ENCODE measurements at regions not wholly inside any gene's neighbourhood (a gene's known extent, or its start where the extent isn't known, plus 50 kb on each side); places are given as distances from the start of the nearest gene placed in this dataset.

DNA sequence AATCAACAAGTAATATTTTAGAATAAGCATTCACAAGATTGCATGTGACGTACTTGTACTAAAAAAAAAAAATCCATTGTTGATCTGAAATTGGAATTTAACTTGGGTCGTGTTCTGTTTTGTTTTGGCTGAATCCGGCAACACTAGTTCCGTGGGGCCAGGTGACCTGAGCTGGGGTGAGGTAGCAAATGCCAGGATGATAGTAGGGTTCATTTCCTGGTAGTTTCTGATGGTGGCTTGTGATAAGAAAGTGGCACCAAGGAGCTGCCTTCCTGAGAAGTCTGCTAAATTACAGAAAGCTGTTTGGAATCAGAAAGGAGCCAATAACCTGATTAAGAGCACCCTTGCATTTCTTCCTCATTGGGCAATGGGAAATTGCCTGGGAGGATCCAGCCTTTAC, 126.4 kb upstream of the DLX2 start:
- no peak overlapping the region for H3K4me3 ChIP-seq (ENCODE audit: low read length in 3 of 3)
- peaks cover 0 to 5% (median under 1%) of the 10 kb centered on the region in 3 donors for H3K4me1 ChIP-seq (ENCODE audit: control insufficient read depth in 3 of 3, insufficient read depth in 3 of 3, low read length in 3 of 3)
- H3K9ac ChIP-seq (ENCODE audit: low read depth in 1 of 3, low read length in 3 of 3), result no peak overlapping the region
- no peak overlapping the region for H3K27ac ChIP-seq (ENCODE audit: low read depth, low read length)
- no peaks in the 10 kb centered on the region for H3K36me3 ChIP-seq (ENCODE audit: control insufficient read depth in 3 of 3, insufficient read depth in 3 of 3, low read length in 3 of 3)
- no peaks in the 10 kb centered on the region for H3K9me3 ChIP-seq (ENCODE audit: control insufficient read depth in 3 of 3, low read length in 3 of 3)
- peaks cover 3 to 9% (median 4%) of the 10 kb centered on the region in 3 donors for H3K27me3 ChIP-seq (ENCODE audit: control insufficient read depth in 3 of 3, insufficient read depth in 3 of 3, low read length in 3 of 3)

DNA sequence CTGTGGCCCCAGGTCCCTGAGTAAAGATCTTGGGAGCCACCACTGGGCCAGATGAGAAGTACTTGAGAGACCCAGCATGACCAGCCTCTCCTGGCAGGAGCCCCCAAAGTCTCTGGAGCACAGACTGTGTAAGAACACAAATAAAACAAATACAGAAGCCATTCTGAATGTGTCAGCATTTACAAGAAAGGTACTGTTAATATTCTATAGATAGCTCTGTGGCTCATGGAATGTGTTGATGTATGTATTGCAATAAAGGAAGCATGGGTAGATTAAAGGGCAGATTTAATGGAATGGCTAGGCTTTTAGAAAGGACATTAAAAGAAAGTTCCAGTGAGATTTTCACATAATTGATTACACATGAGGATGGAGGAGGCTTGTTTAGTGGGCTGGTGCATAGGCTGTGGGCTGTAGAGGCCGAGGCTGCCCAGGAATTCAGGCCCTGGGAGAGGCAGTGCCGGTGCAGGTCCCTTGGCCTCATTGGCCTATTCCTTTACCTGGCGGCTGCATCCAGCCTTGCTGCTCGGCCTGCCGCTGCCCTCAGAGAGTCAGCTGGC, 127.7 kb upstream of the DLX2 start:
- Histone ChIP-seq H3K27me3 (ENCODE audit: control insufficient read depth in 3 of 3, insufficient read depth in 3 of 3, low read length in 3 of 3) (peaks cover 14 to 22% (median 17%) of the 10 kb centered on the region in 3 donors), H3K4me3 (ENCODE audit: low read length in 3 of 3) (no peak overlapping the region), H3K27ac (ENCODE audit: low read depth, low read length) (no peak overlapping the region), H3K9me3 (ENCODE audit: control insufficient read depth in 3 of 3, low read length in 3 of 3) (no peaks in the 10 kb centered on the region), H3K36me3 (ENCODE audit: control insufficient read depth in 3 of 3, insufficient read depth in 3 of 3, low read length in 3 of 3) (no peaks in the 10 kb centered on the region), H3K4me1 (ENCODE audit: control insufficient read depth in 3 of 3, insufficient read depth in 3 of 3, low read length in 3 of 3) (peaks cover 7 to 14% (median 13%) of the 10 kb centered on the region in 3 donors), H3K9ac (ENCODE audit: low read depth in 1 of 3, low read length in 3 of 3) (no peak overlapping the region)

DNA sequence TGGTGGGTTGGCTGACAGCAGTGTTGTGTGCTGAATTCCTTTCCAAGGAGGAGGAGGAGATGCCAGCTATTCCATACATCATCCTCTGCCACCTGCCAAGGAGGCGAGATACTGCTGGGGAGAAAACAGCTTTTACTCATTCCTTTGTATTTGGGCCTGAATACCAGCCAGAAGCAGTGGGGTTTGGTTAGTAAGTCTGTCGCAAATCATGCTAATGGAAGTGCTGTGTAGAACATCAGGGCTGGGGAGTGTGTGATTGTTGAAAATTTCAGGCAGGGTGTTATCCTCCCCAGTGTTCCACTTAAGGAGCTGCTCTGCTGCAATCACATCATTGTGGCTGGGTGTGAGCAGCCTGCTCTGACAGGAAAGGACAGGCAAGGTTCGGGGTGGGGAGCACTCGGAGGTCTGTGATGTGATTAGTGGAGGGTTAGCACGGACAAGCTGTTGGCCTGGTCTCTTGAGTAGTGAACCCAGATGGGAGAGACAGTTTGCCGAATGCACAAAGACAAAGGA, 128.2 kb upstream of the DLX2 start:
- no peak overlapping the region for H3K27ac ChIP-seq (ENCODE audit: low read depth, low read length)

GRCh38 chr2:172231508-172231907, 128.8 kb upstream of the DLX2 start:
- H3K4me3 ChIP-seq (ENCODE audit: low read length in 3 of 3), result no peak overlapping the region
- H3K36me3 ChIP-seq (ENCODE audit: control insufficient read depth in 3 of 3, insufficient read depth in 3 of 3, low read length in 3 of 3), result no peaks in the 10 kb centered on the region
- no peak overlapping the region for H3K9ac ChIP-seq (ENCODE audit: low read depth in 1 of 3, low read length in 3 of 3)
- peak overlapping the region; percentile 54 for H3K27ac ChIP-seq (ENCODE audit: low read depth, low read length)
- peaks cover 23 to 30% (median 25%) of the 10 kb centered on the region in 3 donors for H3K27me3 ChIP-seq (ENCODE audit: control insufficient read depth in 3 of 3, insufficient read depth in 3 of 3, low read length in 3 of 3)
- peaks cover 8 to 19% (median 16%) of the 10 kb centered on the region in 3 donors for H3K4me1 ChIP-seq (ENCODE audit: control insufficient read depth in 3 of 3, insufficient read depth in 3 of 3, low read length in 3 of 3)
- no peaks in the 10 kb centered on the region for H3K9me3 ChIP-seq (ENCODE audit: control insufficient read depth in 3 of 3, low read length in 3 of 3)

More for the DNA sequence above, 128.2 kb upstream of the DLX2 start:
- Histone ChIP-seq H3K36me3 (ENCODE audit: control insufficient read depth in 3 of 3, insufficient read depth in 3 of 3, low read length in 3 of 3) (no peaks in the 10 kb centered on the region), H3K4me3 (ENCODE audit: low read length in 3 of 3) (no peak overlapping the region), H3K9ac (ENCODE audit: low read depth in 1 of 3, low read length in 3 of 3) (no peak overlapping the region), H3K9me3 (ENCODE audit: control insufficient read depth in 3 of 3, low read length in 3 of 3) (no peaks in the 10 kb centered on the region), H3K27me3 (ENCODE audit: control insufficient read depth in 3 of 3, insufficient read depth in 3 of 3, low read length in 3 of 3) (peaks cover 19 to 26% (median 22%) of the 10 kb centered on the region in 3 donors), H3K4me1 (ENCODE audit: control insufficient read depth in 3 of 3, insufficient read depth in 3 of 3, low read length in 3 of 3) (peaks cover 8 to 19% (median 16%) of the 10 kb centered on the region in 3 donors)

DNA sequence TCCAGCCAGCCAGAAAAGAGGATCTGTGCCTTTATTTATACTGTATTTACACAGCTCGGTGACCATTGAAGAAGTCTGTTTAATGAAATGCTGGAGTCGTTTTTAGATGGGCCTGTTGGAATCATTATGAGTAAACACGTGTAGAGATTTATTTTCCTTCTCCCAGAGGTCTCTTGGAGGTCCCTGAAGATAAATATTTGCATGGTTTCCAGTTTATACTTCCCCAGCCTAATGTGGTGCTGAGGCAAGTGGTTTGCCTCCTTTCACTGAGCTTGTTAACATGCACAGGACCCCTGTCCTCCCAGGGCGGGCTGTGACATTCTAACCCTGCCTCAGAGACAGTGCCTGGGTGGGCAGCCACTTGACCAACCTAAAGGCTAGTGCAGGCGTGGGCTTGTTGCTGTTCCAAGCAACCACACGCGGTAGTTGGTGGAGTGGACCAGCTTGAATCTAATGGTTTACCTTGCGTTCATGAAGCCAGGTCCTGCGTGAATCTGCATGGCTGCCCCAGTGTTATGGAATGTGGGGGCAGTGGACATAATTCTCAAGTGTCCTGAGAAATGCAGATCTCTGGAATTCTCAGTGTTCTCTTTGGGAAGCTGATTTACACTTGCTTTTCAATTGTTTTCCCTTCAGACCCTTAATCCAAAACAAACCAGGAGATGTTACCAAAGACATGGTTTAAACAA, 130.2 kb upstream of the DLX2 start:
- H3K4me3 ChIP-seq (ENCODE audit: low read length in 3 of 3), result no peak overlapping the region
- H3K9me3 ChIP-seq (ENCODE audit: control insufficient read depth in 3 of 3, low read length in 3 of 3), result no peaks in the 10 kb centered on the region
- H3K4me1 ChIP-seq (ENCODE audit: control insufficient read depth in 3 of 3, insufficient read depth in 3 of 3, low read length in 3 of 3), result peaks cover 8 to 19% (median 16%) of the 10 kb centered on the region in 3 donors
- H3K27ac ChIP-seq (ENCODE audit: low read depth, low read length), result no peak overlapping the region
- peaks cover 25 to 30% (median 26%) of the 10 kb centered on the region in 3 donors for H3K27me3 ChIP-seq (ENCODE audit: control insufficient read depth in 3 of 3, insufficient read depth in 3 of 3, low read length in 3 of 3)
- no peaks in the 10 kb centered on the region for H3K36me3 ChIP-seq (ENCODE audit: control insufficient read depth in 3 of 3, insufficient read depth in 3 of 3, low read length in 3 of 3)
- no peak overlapping the region for H3K9ac ChIP-seq (ENCODE audit: low read depth in 1 of 3, low read length in 3 of 3)

DNA sequence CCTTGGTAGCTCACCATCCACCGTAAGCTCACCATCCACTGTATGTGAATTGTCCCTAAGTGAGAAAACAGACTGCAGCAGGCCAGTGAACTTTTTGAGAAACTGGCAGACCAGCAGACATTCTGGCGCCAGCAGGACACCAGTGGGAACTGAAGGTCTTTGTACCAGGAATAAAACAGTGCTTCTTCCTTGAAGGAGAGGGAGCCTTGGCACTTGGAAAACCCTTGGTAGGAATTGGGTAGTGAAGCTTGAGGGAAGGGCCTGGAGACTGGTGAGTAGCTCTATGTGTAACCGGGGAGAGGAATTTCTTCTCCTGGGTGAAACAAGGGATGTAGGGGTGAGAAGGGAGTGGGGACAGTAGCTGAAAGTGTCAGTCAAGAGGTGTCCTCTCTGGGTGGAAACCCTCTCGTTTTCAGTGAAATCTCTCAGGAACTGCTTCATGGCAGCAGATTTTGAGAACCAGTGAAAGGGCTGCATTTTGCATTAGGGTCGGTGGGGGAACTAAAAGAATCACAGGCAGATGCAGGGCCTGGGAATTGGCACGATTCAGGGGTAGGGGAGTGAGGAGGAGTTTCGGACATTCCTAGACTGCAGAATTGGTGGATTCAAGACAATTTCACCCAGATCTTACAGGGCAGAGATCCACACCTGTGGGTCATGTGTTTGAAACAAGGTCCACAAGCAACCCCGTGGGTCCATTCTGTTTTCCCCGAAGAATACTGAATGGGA, 131.5 kb upstream of the DLX2 start:
- Histone ChIP-seq H3K4me3 (ENCODE audit: low read length in 3 of 3) (peak overlapping the region in 1 of 3 donors; percentile 72), H3K36me3 (ENCODE audit: control insufficient read depth in 3 of 3, insufficient read depth in 3 of 3, low read length in 3 of 3) (no peaks in the 10 kb centered on the region), H3K9me3 (ENCODE audit: control insufficient read depth in 3 of 3, low read length in 3 of 3) (no peaks in the 10 kb centered on the region), H3K4me1 (ENCODE audit: control insufficient read depth in 3 of 3, insufficient read depth in 3 of 3, low read length in 3 of 3) (peaks cover 8 to 19% (median 16%) of the 10 kb centered on the region in 3 donors), H3K27ac (ENCODE audit: low read depth, low read length) (no peak overlapping the region), H3K9ac (ENCODE audit: low read depth in 1 of 3, low read length in 3 of 3) (no peak overlapping the region), H3K27me3 (ENCODE audit: control insufficient read depth in 3 of 3, insufficient read depth in 3 of 3, low read length in 3 of 3) (peaks cover 25 to 27% (median 26%) of the 10 kb centered on the region in 3 donors)

- Histone ChIP-seq H3K27me3 (ENCODE audit: control insufficient read depth in 3 of 3, insufficient read depth in 3 of 3, low read length in 3 of 3) (peaks cover 25 to 27% (median 26%) of the 10 kb centered on the region in 3 donors), H3K4me1 (ENCODE audit: control insufficient read depth in 3 of 3, insufficient read depth in 3 of 3, low read length in 3 of 3) (peaks cover 8 to 19% (median 16%) of the 10 kb centered on the region in 3 donors), H3K9me3 (ENCODE audit: control insufficient read depth in 3 of 3, low read length in 3 of 3) (no peaks in the 10 kb centered on the region), H3K9ac (ENCODE audit: low read depth in 1 of 3, low read length in 3 of 3) (peak overlapping the region in 2 of 3 donors; percentile 63 to 72), H3K27ac (ENCODE audit: low read depth, low read length) (no peak overlapping the region), H3K4me3 (ENCODE audit: low read length in 3 of 3) (peak overlapping the region; percentile 72 to 79 (median 76)), H3K36me3 (ENCODE audit: control insufficient read depth in 3 of 3, insufficient read depth in 3 of 3, low read length in 3 of 3) (no peaks in the 10 kb centered on the region)
Measured at GRCh38 chr2:172234716-172235691, 132.3 kb upstream of the DLX2 start.

- Histone ChIP-seq H3K27me3 (ENCODE audit: control insufficient read depth in 3 of 3, insufficient read depth in 3 of 3, low read length in 3 of 3) (peaks cover 11 to 15% (median 12%) of the 10 kb centered on the region in 3 donors), H3K9me3 (ENCODE audit: control insufficient read depth in 3 of 3, low read length in 3 of 3) (no peaks in the 10 kb centered on the region), H3K27ac (ENCODE audit: low read depth, low read length) (no peak overlapping the region), H3K36me3 (ENCODE audit: control insufficient read depth in 3 of 3, insufficient read depth in 3 of 3, low read length in 3 of 3) (no peaks in the 10 kb centered on the region), H3K9ac (ENCODE audit: low read depth in 1 of 3, low read length in 3 of 3) (no peak overlapping the region), H3K4me3 (ENCODE audit: low read length in 3 of 3) (no peak overlapping the region), H3K4me1 (ENCODE audit: control insufficient read depth in 3 of 3, insufficient read depth in 3 of 3, low read length in 3 of 3) (peaks cover 5 to 9% (median 6%) of the 10 kb centered on the region in 3 donors)
Measured at GRCh38 chr2:172239944-172240590, 137.4 kb upstream of the DLX2 start.

GRCh38 chr2:172241222-172241621, 138.5 kb upstream of the DLX2 start:
- no peak overlapping the region for H3K9ac ChIP-seq (ENCODE audit: low read depth in 1 of 3, low read length in 3 of 3)
- H3K36me3 ChIP-seq (ENCODE audit: control insufficient read depth in 3 of 3, insufficient read depth in 3 of 3, low read length in 3 of 3), result no peaks in the 10 kb centered on the region
- H3K27me3 ChIP-seq (ENCODE audit: control insufficient read depth in 3 of 3, insufficient read depth in 3 of 3, low read length in 3 of 3), result peaks cover 0 to 4% (median 1%) of the 10 kb centered on the region in 3 donors
- no peaks in the 10 kb centered on the region for H3K4me1 ChIP-seq (ENCODE audit: control insufficient read depth in 3 of 3, insufficient read depth in 3 of 3, low read length in 3 of 3)
- H3K9me3 ChIP-seq (ENCODE audit: control insufficient read depth in 3 of 3, low read length in 3 of 3), result no peaks in the 10 kb centered on the region
- no peak overlapping the region for H3K4me3 ChIP-seq (ENCODE audit: low read length in 3 of 3)
- no peak overlapping the region for H3K27ac ChIP-seq (ENCODE audit: low read depth, low read length)
